Mucosa of descending colon (tissue), 3 donors: ENCODE measurements at regions not wholly inside any gene's neighbourhood (a gene's known extent, or its start where the extent isn't known, plus 50 kb on each side); places are given as distances from the start of the nearest gene placed in this dataset.

ENCODE experiments used
- ATAC-seq: fragments of 200-7000 bp; cut with Tn5 transposase; one replicate; pipeline ENCODE4 v1.9.1; 2020; ENCODE audit warnings: mild to moderate bottlenecking, moderate library complexity
- DNase-seq, 3 donors: peaks; one replicate each; pipeline ENCODE4 v3.0.0-alpha.2; 2020
- H3K36me3 ChIP-seq: fragments of 200-600 bp; one replicate; pipeline ENCODE4 v1.8.0; 2021; ENCODE audit warnings: low read depth, mild to moderate bottlenecking
- H3K4me1 ChIP-seq: fragments of 200-600 bp; one replicate; pipeline ENCODE4 v1.8.0; 2021; ENCODE audit warnings: low read depth, mild to moderate bottlenecking
- H3K4me3 ChIP-seq: fragments of 200-600 bp; one replicate; pipeline ENCODE4 v1.8.0; 2021; ENCODE audit warnings: mild to moderate bottlenecking
- H3K9me3 ChIP-seq: fragments of 200-600 bp; one replicate; pipeline ENCODE4 v1.8.0; 2021; ENCODE audit warnings: mild to moderate bottlenecking
- intact Hi-C, 2 donors: fragments of 100-400 bp; cut with DNase I in 1 of 2; cut with micrococcal nuclease in 1 of 2; formaldehyde crosslinking; loops; one replicate each; pipeline versions ENCODE4 v1.11.0 to v1.11.1; 2022; cut with DNase I, micrococcal nuclease
- TF ChIP-seq, protein P1 (sequence below): fragments of 200-600 bp; IDR thresholded peaks from one replicate; pipeline ENCODE4 v1.8.0; 2022; ENCODE audit warnings: antibody characterized with exemption, mild to moderate bottlenecking
- donor health status: DM: no; HTN: no; CAD: no; lungs with moderate emphysema.
- donor health status: DM: no; HTN: no; CAD: no.
- donor health status: DM: no; HTN: yes; CAD: no.

DNA sequence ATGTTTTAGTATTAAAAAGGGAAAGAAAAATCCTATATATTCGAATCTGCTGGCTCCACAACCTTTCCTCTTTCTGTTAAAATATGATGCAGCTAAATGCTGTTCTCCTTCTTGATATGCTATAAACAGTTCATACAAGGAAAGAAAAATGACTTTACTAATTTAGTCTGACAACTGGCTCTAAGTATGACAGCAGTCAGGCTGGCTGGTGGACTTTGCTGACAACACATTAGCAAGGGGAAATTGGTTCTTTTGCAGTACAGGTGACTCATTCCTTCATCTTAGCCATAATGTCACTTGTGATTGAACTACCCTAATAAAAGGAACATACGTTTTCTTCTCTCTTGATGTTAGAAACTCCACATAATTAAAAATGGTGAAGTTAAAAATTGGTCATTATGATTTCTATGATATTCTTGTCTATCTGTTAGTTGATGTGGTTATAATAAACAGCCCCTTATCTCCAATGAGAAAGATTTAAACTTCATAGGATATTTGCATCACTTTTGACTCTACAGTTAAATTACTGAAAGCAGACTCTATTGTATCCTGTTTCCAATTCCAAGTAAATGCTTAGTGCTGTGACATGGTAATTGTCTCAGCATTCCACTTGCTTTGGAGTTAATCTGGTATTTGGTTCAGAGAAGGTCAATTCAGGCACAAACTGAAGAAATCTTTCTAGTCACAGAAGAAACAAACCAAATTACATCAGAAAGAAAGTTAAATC is 315.3 kb upstream of the GULP1 start:
- intact Hi-C loops: no loop called here
- H3K36me3 ChIP-seq: no peaks in the 10 kb centered on the region
- TF ChIP-seq, protein P1, sequence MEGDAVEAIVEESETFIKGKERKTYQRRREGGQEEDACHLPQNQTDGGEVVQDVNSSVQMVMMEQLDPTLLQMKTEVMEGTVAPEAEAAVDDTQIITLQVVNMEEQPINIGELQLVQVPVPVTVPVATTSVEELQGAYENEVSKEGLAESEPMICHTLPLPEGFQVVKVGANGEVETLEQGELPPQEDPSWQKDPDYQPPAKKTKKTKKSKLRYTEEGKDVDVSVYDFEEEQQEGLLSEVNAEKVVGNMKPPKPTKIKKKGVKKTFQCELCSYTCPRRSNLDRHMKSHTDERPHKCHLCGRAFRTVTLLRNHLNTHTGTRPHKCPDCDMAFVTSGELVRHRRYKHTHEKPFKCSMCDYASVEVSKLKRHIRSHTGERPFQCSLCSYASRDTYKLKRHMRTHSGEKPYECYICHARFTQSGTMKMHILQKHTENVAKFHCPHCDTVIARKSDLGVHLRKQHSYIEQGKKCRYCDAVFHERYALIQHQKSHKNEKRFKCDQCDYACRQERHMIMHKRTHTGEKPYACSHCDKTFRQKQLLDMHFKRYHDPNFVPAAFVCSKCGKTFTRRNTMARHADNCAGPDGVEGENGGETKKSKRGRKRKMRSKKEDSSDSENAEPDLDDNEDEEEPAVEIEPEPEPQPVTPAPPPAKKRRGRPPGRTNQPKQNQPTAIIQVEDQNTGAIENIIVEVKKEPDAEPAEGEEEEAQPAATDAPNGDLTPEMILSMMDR: no peak
- ATAC-seq (no peak), DNase-seq (no peak)
- no peak overlapping the region for H3K4me3 ChIP-seq
- no peaks in the 10 kb centered on the region for H3K4me1 ChIP-seq
- no peaks in the 10 kb centered on the region for H3K9me3 ChIP-seq

DNA sequence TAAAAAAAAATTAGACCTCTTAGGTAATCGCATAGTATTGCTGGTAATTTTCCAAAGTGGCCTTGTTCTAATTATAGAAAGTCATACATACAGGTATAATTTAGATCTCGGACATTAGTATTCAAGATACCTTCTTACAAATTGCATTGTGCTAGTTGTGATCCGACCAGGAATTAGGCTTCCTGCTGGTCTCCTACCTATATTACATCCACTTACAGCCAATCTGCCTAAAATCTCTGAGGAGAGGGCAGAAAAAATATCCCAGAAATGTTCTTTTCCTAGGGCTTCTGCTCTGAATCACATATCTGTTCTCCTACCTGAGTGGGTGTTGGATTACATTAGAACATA is 314.7 kb upstream of the GULP1 start:
- H3K4me1 ChIP-seq: no peaks in the 10 kb centered on the region
- TF ChIP-seq, protein P1: no peak
- H3K36me3 ChIP-seq: no peaks in the 10 kb centered on the region
- no peak overlapping the region for H3K4me3 ChIP-seq
- intact Hi-C loops: no loop called here
- ATAC-seq (no peak), DNase-seq (no peak)
- H3K9me3 ChIP-seq: no peaks in the 10 kb centered on the region

DNA sequence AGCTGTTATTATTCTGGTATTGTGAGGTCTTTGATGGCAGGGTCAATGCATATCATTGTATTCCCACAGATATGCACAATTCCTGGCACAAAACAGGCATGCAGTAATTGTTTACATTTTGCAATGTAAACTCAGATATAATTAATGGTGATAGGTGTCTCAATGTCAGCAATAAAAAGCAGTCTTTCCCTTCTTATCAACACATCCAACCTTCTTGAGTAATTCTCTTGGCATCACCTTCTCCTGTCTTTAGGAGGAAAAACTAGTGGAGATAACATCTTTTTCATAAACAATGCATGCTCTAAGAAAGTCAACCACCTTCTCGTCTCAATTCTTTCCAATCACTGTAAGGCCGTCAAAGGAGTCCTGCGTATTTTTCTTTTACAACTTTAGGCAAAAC is 313.3 kb upstream of the GULP1 start:
- no peaks in the 10 kb centered on the region for H3K36me3 ChIP-seq
- ATAC-seq (no peak), DNase-seq (no peak)
- H3K4me3 ChIP-seq: no peak overlapping the region
- H3K9me3 ChIP-seq: no peaks in the 10 kb centered on the region
- no peaks in the 10 kb centered on the region for H3K4me1 ChIP-seq
- intact Hi-C loops: no loop called here
- TF ChIP-seq, protein P1: no peak

DNA sequence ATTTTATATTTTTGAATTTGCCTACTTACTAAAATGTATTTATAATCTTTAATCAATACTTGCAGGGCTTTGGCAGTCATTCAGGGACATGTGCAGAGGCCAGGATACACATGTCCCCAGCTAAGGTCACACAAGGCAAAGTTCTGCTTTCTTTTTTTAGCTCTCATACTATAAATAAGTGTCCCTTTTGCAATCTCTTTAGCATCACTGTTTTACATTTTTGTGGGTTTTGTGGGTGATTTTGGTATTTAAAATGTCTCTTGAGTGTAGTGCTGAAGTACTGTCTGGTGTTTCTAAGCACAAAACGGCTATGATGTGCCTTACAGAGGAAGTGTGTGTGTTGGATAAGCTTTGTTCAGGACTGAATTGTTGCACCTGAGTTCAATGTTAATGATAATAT is 309.0 kb upstream of the GULP1 start:
- DNase-seq: no peak
- no peaks in the 10 kb centered on the region for H3K9me3 ChIP-seq
- no peak overlapping the region for H3K4me3 ChIP-seq
- TF ChIP-seq, protein P1: no peak
- no peak for ATAC-seq
- no peaks in the 10 kb centered on the region for H3K36me3 ChIP-seq
- H3K4me1 ChIP-seq: no peaks in the 10 kb centered on the region
- intact Hi-C loops: no loop called here

DNA sequence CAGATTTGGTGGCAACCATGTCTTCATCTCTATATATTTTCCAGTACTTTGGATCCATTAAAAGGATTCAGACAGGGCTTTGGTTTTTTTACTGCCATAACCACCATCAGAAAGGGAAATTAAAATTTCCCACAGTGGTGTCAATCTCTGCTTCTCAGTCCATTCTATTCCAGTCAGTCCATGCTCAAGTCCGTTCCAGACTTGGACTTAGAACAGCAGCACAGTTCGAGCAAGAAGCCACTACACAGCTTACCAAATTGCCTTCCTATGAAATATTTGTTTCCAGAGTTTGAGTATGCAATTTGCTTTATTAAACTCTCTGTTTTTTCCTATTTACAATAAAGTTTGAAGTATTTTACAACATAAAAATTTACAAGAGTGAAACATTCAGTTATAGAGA is 306.5 kb upstream of the GULP1 start:
- intact Hi-C loops: no loop called here
- ATAC-seq: no peak
- TF ChIP-seq, protein P1: no peak

DNA sequence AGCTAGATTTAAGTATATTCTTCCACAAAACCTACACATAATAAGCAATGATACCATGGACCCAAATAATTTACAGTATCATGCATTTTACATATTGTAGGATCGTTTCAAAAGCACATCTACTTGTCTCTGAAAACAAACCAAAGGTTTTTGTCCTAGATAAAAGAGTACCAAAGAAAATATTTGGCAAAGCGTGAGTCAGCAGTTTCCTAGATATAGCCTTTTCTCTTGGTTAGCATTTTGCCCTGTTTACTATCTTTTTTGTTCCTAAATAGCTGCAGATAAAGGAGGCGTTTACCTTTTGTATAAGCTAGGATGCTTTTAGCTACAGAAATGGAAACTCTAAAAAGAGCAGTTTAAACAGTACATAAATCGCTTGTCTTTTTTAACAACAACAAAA is 305.8 kb upstream of the GULP1 start:
- Histone ChIP-seq H3K9me3 (no peaks in the 10 kb centered on the region), H3K36me3 (no peaks in the 10 kb centered on the region), H3K4me1 (no peaks in the 10 kb centered on the region), H3K4me3 (no peak overlapping the region)
- no peak for DNase-seq
- ATAC-seq: no peak
- TF ChIP-seq, protein P1: no peak
- intact Hi-C loops: no loop called here

More for the DNA sequence above, 306.5 kb upstream of the GULP1 start:
- no peak overlapping the region for H3K4me3 ChIP-seq
- H3K9me3 ChIP-seq: no peaks in the 10 kb centered on the region
- no peaks in the 10 kb centered on the region for H3K36me3 ChIP-seq
- H3K4me1 ChIP-seq: no peaks in the 10 kb centered on the region
- DNase-seq: no peak
